ENCODE measurements at regions not wholly inside any gene's neighbourhood (a gene's known extent, or its start where the extent isn't known, plus 50 kb on each side); places are given as distances from the start of the nearest gene placed in this dataset.

GRCh38 chr12:93279565-93280412 is 97.9 kb upstream of the NUDT4 start:
- TF ChIP-seq, protein P1, sequence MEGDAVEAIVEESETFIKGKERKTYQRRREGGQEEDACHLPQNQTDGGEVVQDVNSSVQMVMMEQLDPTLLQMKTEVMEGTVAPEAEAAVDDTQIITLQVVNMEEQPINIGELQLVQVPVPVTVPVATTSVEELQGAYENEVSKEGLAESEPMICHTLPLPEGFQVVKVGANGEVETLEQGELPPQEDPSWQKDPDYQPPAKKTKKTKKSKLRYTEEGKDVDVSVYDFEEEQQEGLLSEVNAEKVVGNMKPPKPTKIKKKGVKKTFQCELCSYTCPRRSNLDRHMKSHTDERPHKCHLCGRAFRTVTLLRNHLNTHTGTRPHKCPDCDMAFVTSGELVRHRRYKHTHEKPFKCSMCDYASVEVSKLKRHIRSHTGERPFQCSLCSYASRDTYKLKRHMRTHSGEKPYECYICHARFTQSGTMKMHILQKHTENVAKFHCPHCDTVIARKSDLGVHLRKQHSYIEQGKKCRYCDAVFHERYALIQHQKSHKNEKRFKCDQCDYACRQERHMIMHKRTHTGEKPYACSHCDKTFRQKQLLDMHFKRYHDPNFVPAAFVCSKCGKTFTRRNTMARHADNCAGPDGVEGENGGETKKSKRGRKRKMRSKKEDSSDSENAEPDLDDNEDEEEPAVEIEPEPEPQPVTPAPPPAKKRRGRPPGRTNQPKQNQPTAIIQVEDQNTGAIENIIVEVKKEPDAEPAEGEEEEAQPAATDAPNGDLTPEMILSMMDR (tag by site-specific recombination; IDR thresholded peaks at IDR 0.05), result no peak
- TF ChIP-seq ZBTB8A (tag by site-specific recombination; IDR thresholded peaks at IDR 0.05), result no peak
- no peak for TF ChIP-seq ZNF24 (tag by site-specific recombination; IDR thresholded peaks at IDR 0.05)

Measured in HEK293 (cell line).